GM21360 (cell line): ENCODE measurements at regions not wholly inside any gene's neighbourhood (a gene's known extent, or its start where the extent isn't known, plus 50 kb on each side); places are given as distances from the start of the nearest gene placed in this dataset.

Experiments used
- ATAC-seq: cut with Tn5 transposase; IDR thresholded peaks from one replicate; pipeline ENCODE4 v1.9.1; 2021; ENCODE audit warnings: mild to moderate bottlenecking, moderate library complexity; ENCODE audit not compliant: unreplicated experiment

- ATAC-seq: no peak
Measured at GRCh38 chr15:85847031-85847430, 52.3 kb upstream of the KLHL25 start.

- ATAC-seq: no peak
Measured at GRCh38 chr15:85849946-85850345, 55.2 kb upstream of the KLHL25 start.

- ATAC-seq: no peak
Measured at GRCh38 chr15:85852969-85853368, 58.2 kb upstream of the KLHL25 start.

- peak; percentile 61 for ATAC-seq
Measured at GRCh38 chr15:85854345-85855097, 59.8 kb upstream of the KLHL25 start.

GRCh38 chr15:85858586-85859375 lies 64.1 kb upstream of the KLHL25 start:
- peak; percentile 94 for ATAC-seq

GRCh38 chr15:85859671-85860070 lies 64.9 kb upstream of the KLHL25 start:
- no peak for ATAC-seq

- ATAC-seq: no peak
Measured at GRCh38 chr15:85860394-85861161, 65.9 kb upstream of the KLHL25 start.

GRCh38 chr15:85865070-85865684 lies 70.5 kb upstream of the KLHL25 start:
- no peak for ATAC-seq

GRCh38 chr15:85867250-85867649 lies 72.5 kb upstream of the KLHL25 start:
- ATAC-seq: no peak

- no peak for ATAC-seq
Measured at GRCh38 chr15:85869124-85869523, 74.4 kb upstream of the KLHL25 start.

GRCh38 chr15:85870216-85871014 lies 75.7 kb upstream of the KLHL25 start:
- ATAC-seq: no peak

GRCh38 chr15:85871545-85871944 lies 76.8 kb upstream of the KLHL25 start:
- ATAC-seq: no peak

GRCh38 chr15:85872125-85872524 lies 77.4 kb upstream of the KLHL25 start:
- no peak for ATAC-seq

GRCh38 chr15:85874236-85874635 lies 79.5 kb upstream of the KLHL25 start:
- no peak for ATAC-seq

- ATAC-seq: no peak
Measured at GRCh38 chr15:85875756-85876155, 81.0 kb upstream of the KLHL25 start.

GRCh38 chr15:85878828-85879225 lies 84.1 kb upstream of the KLHL25 start:
- ATAC-seq: no peak

- ATAC-seq: no peak
Measured at GRCh38 chr15:85879334-85880163, 84.8 kb upstream of the KLHL25 start.

- no peak for ATAC-seq
Measured at GRCh38 chr15:85880501-85881190, 85.9 kb upstream of the KLHL25 start.

GRCh38 chr15:85886309-85886811 lies 91.6 kb upstream of the KLHL25 start:
- ATAC-seq: no peak
